ENCODE measurements at regions not wholly inside any gene's neighbourhood (a gene's known extent, or its start where the extent isn't known, plus 50 kb on each side); places are given as distances from the start of the nearest gene placed in this dataset.

GRCh38 chr7:118517275-118517674 lies 292.8 kb downstream of the ANKRD7 start:
- FAIRE-seq (no peak), DNase-seq (ENCODE audit: low read depth, low spot score) (no peak)
- Histone ChIP-seq H3K9ac (ENCODE audit: control insufficient read depth, extremely low read depth, insufficient read depth, low read length) (no peak overlapping the region), H3K4me2 (ENCODE audit: control insufficient read depth, extremely low read depth, insufficient read depth, low read depth, low read length) (no peak overlapping the region), H3K27ac (ENCODE audit: control insufficient read depth, insufficient read depth, low read length) (no peak overlapping the region), H3K36me3 (ENCODE audit: control insufficient read depth in 2 of 2, extremely low read depth in 1 of 2, insufficient read depth in 2 of 2, low read length in 2 of 2) (no peaks in the 10 kb centered on the region), H4K20me1 (ENCODE audit: control insufficient read depth, extremely low read depth, insufficient read depth, low read length) (no peaks in the 10 kb centered on the region), H3K79me2 (ENCODE audit: control insufficient read depth, insufficient read depth, low read length) (no peaks in the 10 kb centered on the region), H3K27me3 (ENCODE audit: control insufficient read depth, extremely low read depth, insufficient read depth, low read length) (no peaks in the 10 kb centered on the region), H2AFZ (ENCODE audit: control insufficient read depth, low read length) (no peak overlapping the region), H3K4me3 (ENCODE audit: control insufficient read depth in 2 of 3, extremely low read depth in 1 of 3, insufficient read depth in 2 of 3, low read depth in 1 of 3, low read length in 3 of 3) (no peak overlapping the region), H3K9me1 (ENCODE audit: control insufficient read depth, extremely low read depth, insufficient read depth, low read length) (no peaks in the 10 kb centered on the region), H3K9me3 (ENCODE audit: control insufficient read depth, low read depth, low read length) (no peaks in the 10 kb centered on the region), H3K4me1 (ENCODE audit: control insufficient read depth, extremely low read depth, insufficient read depth, low read length) (no peaks in the 10 kb centered on the region)
- TF ChIP-seq CTCF (optimal IDR thresholded peaks at IDR 0.05 in 1 of 3, IDR thresholded peaks at IDR 0.05 in 1 of 3, conservative IDR thresholded peaks at IDR 0.05 in 1 of 3; ENCODE audit: extremely low read depth in 1 of 3, insufficient read depth in 2 of 3, low read length in 3 of 3) (no peak), EZH2 (IDR thresholded peaks at IDR 0.05; ENCODE audit: low read length) (no peak)
- dilution Hi-C loops (cut with MboI; ENCODE audit: extremely low pct_ligation_motif_present, low sequenced_read_pairs), result no loop called here

GRCh38 chr7:118525020-118525419 lies 300.5 kb downstream of the ANKRD7 start:
- H3K4me2 ChIP-seq (ENCODE audit: control insufficient read depth, extremely low read depth, insufficient read depth, low read depth, low read length), result no peak overlapping the region
- no peaks in the 10 kb centered on the region for H3K27me3 ChIP-seq (ENCODE audit: control insufficient read depth, extremely low read depth, insufficient read depth, low read length)
- dilution Hi-C loops (cut with MboI; ENCODE audit: extremely low pct_ligation_motif_present, low sequenced_read_pairs), result no loop called here
- H3K36me3 ChIP-seq (ENCODE audit: control insufficient read depth in 2 of 2, extremely low read depth in 1 of 2, insufficient read depth in 2 of 2, low read length in 2 of 2), result no peaks in the 10 kb centered on the region
- no peaks in the 10 kb centered on the region for H3K79me2 ChIP-seq (ENCODE audit: control insufficient read depth, insufficient read depth, low read length)
- H2AFZ ChIP-seq (ENCODE audit: control insufficient read depth, low read length), result no peak overlapping the region
- DNase-seq (ENCODE audit: low read depth, low spot score), result no peak
- H3K4me1 ChIP-seq (ENCODE audit: control insufficient read depth, extremely low read depth, insufficient read depth, low read length), result no peaks in the 10 kb centered on the region
- H4K20me1 ChIP-seq (ENCODE audit: control insufficient read depth, extremely low read depth, insufficient read depth, low read length), result no peaks in the 10 kb centered on the region
- no peak overlapping the region for H3K9ac ChIP-seq (ENCODE audit: control insufficient read depth, extremely low read depth, insufficient read depth, low read length)
- H3K27ac ChIP-seq (ENCODE audit: control insufficient read depth, insufficient read depth, low read length), result no peak overlapping the region
- no peaks in the 10 kb centered on the region for H3K9me1 ChIP-seq (ENCODE audit: control insufficient read depth, extremely low read depth, insufficient read depth, low read length)
- no peak for FAIRE-seq
- no peak overlapping the region for H3K4me3 ChIP-seq (ENCODE audit: control insufficient read depth in 2 of 3, extremely low read depth in 1 of 3, insufficient read depth in 2 of 3, low read depth in 1 of 3, low read length in 3 of 3)
- TF ChIP-seq EZH2 (IDR thresholded peaks at IDR 0.05; ENCODE audit: low read length), result no peak
- TF ChIP-seq CTCF (optimal IDR thresholded peaks at IDR 0.05 in 1 of 3, IDR thresholded peaks at IDR 0.05 in 1 of 3, conservative IDR thresholded peaks at IDR 0.05 in 1 of 3; ENCODE audit: extremely low read depth in 1 of 3, insufficient read depth in 2 of 3, low read length in 3 of 3), result no peak
- no peaks in the 10 kb centered on the region for H3K9me3 ChIP-seq (ENCODE audit: control insufficient read depth, low read depth, low read length)

All from keratinocyte (primary cell).